ENCODE measurements at regions not wholly inside any gene's neighbourhood (a gene's known extent, or its start where the extent isn't known, plus 50 kb on each side); places are given as distances from the start of the nearest gene placed in this dataset.

- TF ChIP-seq CBX5 (IDR thresholded peaks at IDR 0.05; ENCODE audit: low read depth, low read length), result no peak
Measured at GRCh38 chr21:24634749-24635148, 972.5 kb downstream of the MRPL39 start (continued).

DNA sequence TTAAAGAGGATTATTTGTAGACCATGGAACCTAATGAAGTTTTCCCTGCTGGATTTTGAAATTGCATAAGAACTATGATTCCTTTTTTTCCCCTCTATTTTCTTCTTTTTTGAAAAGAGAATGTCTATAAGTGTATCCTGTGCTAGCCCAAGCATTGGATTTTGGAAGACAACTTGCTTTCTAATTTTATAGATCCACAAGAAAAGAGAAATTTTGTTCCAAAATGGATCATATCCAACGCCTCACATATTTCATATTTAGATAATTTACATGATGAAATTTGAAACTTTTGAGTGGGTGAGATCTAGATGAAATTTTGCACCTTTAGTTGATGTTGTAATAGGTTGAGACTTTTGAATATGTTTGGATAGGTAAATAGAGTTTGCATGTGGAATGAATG is 978.7 kb downstream of the MRPL39 start:
- Histone ChIP-seq H3K4me3 (ENCODE audit: extremely low read depth in 1 of 4, insufficient read depth in 2 of 4, low read depth in 3 of 4, low read length in 4 of 4) (no peak overlapping the region), H3K18ac (ENCODE audit: extremely low read depth, low read length) (no peak overlapping the region), H3K79me2 (ENCODE audit: control insufficient read depth in 1 of 2, insufficient read depth in 2 of 2, low read length in 2 of 2) (no peaks in the 10 kb centered on the region), H3K36me3 (ENCODE audit: control insufficient read depth in 2 of 4, insufficient read depth in 4 of 4, low read length in 3 of 4) (no peaks in the 10 kb centered on the region), H4K20me1 (replicated peaks in 1 of 2; ENCODE audit: control insufficient read depth in 1 of 2, insufficient read depth in 2 of 2, low read length in 2 of 2) (no peaks in the 10 kb centered on the region), H3K9ac (replicated peaks in 1 of 4; ENCODE audit: extremely low read depth in 1 of 4, low read depth in 3 of 4, low read length in 3 of 4) (no peak overlapping the region), H3K79me1 (ENCODE audit: low read depth, low read length) (no peaks in the 10 kb centered on the region), H3K4ac (replicated peaks; ENCODE audit: insufficient read length, low read depth, low read length) (no peak overlapping the region), H3K56ac (replicated peaks; ENCODE audit: insufficient read length, low read depth, low read length) (no peak overlapping the region), H2AFZ (ENCODE audit: low read length) (no peak overlapping the region), H2BK15ac (ENCODE audit: low read length) (no peak overlapping the region), H4K91ac (replicated peaks; ENCODE audit: insufficient read length, low read length) (no peak overlapping the region), H2BK20ac (ENCODE audit: low read length) (no peak overlapping the region), H4K8ac (ENCODE audit: extremely low read depth, insufficient read depth, low read length) (no peak overlapping the region), H3K27me3 (replicated peaks in 1 of 4; ENCODE audit: control insufficient read depth in 3 of 4, extremely low read depth in 1 of 4, insufficient read depth in 3 of 4, low read length in 3 of 4) (no peaks in the 10 kb centered on the region), H3K23ac (ENCODE audit: insufficient read length) (no peak overlapping the region), H3K23me2 (ENCODE audit: low read depth, low read length) (no peaks in the 10 kb centered on the region), H3K4me1 (replicated peaks in 1 of 4; ENCODE audit: control insufficient read depth in 3 of 4, insufficient read depth in 4 of 4, low read length in 3 of 4) (no peaks in the 10 kb centered on the region), H3K4me2 (ENCODE audit: insufficient read depth in 1 of 2, low read depth in 2 of 2, low read length in 2 of 2) (no peak overlapping the region), H3K9me3 (ENCODE audit: insufficient read depth in 2 of 2, low read depth in 1 of 2, low read length in 1 of 2) (peaks cover 8 to 11% of the 10 kb centered on the region in 2 experiments; a peak in 2 of 4 replicates), H2BK12ac (ENCODE audit: low read depth, low read length) (no peak overlapping the region), H3K27ac (ENCODE audit: low read depth, low read length) (no peak overlapping the region), H2BK5ac (ENCODE audit: low read depth, low read length) (no peak overlapping the region), H2BK120ac (replicated peaks; ENCODE audit: low read depth, low read length) (no peak overlapping the region), H2AK5ac (ENCODE audit: low read depth, low read length) (no peak overlapping the region), H4K5ac (ENCODE audit: insufficient read length, low read depth, low read length) (no peak overlapping the region), H3K14ac (ENCODE audit: insufficient read length) (no peak overlapping the region)
- WGBS, 2 experiments (ENCODE audit: extremely low coverage in 1 of 2, insufficient coverage in 1 of 2, insufficient read length in 1 of 2, insufficient replicate concordance in 2 of 2, low coverage in 1 of 2, low lambda C conversion rate in 2 of 2, missing lambda C conversion rate in 1 of 2), result 54% methylated on average over 1 of the region's 1 CpG; no CpG with 5 or more reads in 1 of the 2 experiments
- DNase-seq (ENCODE audit: low read depth in 1 of 2, low spot score in 2 of 2), result no peak
- ChIA-PET POLR2A (ENCODE audit: partially characterized antibody) (no interaction called here), CTCF (ENCODE audit: partially characterized antibody) (no interaction called here)
- FAIRE-seq, result no peak
